Kidney (tissue), 13 donors: ENCODE measurements at regions not wholly inside any gene's neighbourhood (a gene's known extent, or its start where the extent isn't known, plus 50 kb on each side); places are given as distances from the start of the nearest gene placed in this dataset.

Experiments used
- DNase-seq, 5 donors: peaks; one replicate each; pipeline ENCODE4 v3.0.0-alpha.2; 2013 to 2020
- FAIRE-seq: peaks from 2 replicates; lab custom pipeline; 2012; peaks lifted over from hg19 to GRCh38; lab: Jason Lieb, UNC
- H3K27ac ChIP-seq, 2 donors: one replicate each; pipeline ENCODE4 v1.7.0; 2013; ENCODE audit warnings: low read depth in 2 of 2, low read length in 2 of 2, inconsistent platforms in 1 of 2
- H3K27me3 ChIP-seq: one replicate; pipeline ENCODE4 v1.7.1; 2013; ENCODE audit warnings: low read length, inconsistent platforms; ENCODE audit not compliant: control insufficient read depth, insufficient read depth
- H3K36me3 ChIP-seq, 3 donors: one replicate each; pipeline versions ENCODE4 v1.7.0 to v1.7.1; 2013; ENCODE audit warnings: low read length in 3 of 3, control low read depth in 1 of 3, inconsistent platforms in 1 of 3; ENCODE audit not compliant: insufficient read depth in 3 of 3, control insufficient read depth in 2 of 3
- H3K4me1 ChIP-seq, 3 donors: one replicate each; pipeline versions ENCODE4 v1.7.0 to v1.7.1; 2013; ENCODE audit warnings: low read length in 3 of 3, inconsistent platforms in 1 of 3, low read depth in 1 of 3; ENCODE audit not compliant: control insufficient read depth in 2 of 3, insufficient read depth in 2 of 3
- H3K4me3 ChIP-seq, 3 donors: one replicate each; pipeline versions ENCODE4 v1.7.0 to v1.8.1; 2013; ENCODE audit warnings: low read length in 3 of 3, control low read depth in 1 of 3, inconsistent platforms in 1 of 3
- H3K9ac ChIP-seq, 3 donors: one replicate each; pipeline versions ENCODE4 v1.7.0 to v1.7.1; 2013; ENCODE audit warnings: low read length in 3 of 3, control low read depth in 1 of 3, inconsistent platforms in 1 of 3
- H3K9me3 ChIP-seq, 3 donors: one replicate each; pipeline versions ENCODE4 v1.7.0 to v1.7.1; 2013; ENCODE audit warnings: low read length in 3 of 3, control low read depth in 1 of 3, inconsistent platforms in 1 of 3; ENCODE audit not compliant: control insufficient read depth in 2 of 3, insufficient read depth in 1 of 3
- intact Hi-C: fragments of 100-400 bp; cut with DNase I; formaldehyde crosslinking; loops from one replicate; pipeline ENCODE4 v1.11.1; 2022
- TF ChIP-seq, protein P1 (sequence below): IDR thresholded peaks from 3 replicates; pipeline ENCODE4 v1.5.1; 2012; ENCODE audit warnings: mild to moderate bottlenecking, moderate library complexity, borderline replicate concordance; ENCODE audit not compliant: insufficient read depth; ENCODE audit errors: extremely low read depth
- donor health status: control.
- donor health status: control.
- donor health status: control.
- donor health status: control.
- donor health status: control.
- donor health status: DM: yes; HTN: yes; CAD: no.
- donor health status: Normal renal cell carcinoma (clear cell type).

GRCh38 chr5:99940540-99940939 lies 594.6 kb upstream of the FAM174A start:
- DNase-seq (no peak), FAIRE-seq (no peak)
- no peaks in the 10 kb centered on the region for H3K9me3 ChIP-seq
- no peak overlapping the region for H3K4me3 ChIP-seq
- no peaks in the 10 kb centered on the region for H3K27me3 ChIP-seq
- TF ChIP-seq, protein P1, sequence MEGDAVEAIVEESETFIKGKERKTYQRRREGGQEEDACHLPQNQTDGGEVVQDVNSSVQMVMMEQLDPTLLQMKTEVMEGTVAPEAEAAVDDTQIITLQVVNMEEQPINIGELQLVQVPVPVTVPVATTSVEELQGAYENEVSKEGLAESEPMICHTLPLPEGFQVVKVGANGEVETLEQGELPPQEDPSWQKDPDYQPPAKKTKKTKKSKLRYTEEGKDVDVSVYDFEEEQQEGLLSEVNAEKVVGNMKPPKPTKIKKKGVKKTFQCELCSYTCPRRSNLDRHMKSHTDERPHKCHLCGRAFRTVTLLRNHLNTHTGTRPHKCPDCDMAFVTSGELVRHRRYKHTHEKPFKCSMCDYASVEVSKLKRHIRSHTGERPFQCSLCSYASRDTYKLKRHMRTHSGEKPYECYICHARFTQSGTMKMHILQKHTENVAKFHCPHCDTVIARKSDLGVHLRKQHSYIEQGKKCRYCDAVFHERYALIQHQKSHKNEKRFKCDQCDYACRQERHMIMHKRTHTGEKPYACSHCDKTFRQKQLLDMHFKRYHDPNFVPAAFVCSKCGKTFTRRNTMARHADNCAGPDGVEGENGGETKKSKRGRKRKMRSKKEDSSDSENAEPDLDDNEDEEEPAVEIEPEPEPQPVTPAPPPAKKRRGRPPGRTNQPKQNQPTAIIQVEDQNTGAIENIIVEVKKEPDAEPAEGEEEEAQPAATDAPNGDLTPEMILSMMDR, result no peak
- no peak overlapping the region for H3K27ac ChIP-seq
- intact Hi-C loops, result no loop called here
- no peaks in the 10 kb centered on the region for H3K4me1 ChIP-seq
- no peak overlapping the region for H3K9ac ChIP-seq
- no peaks in the 10 kb centered on the region for H3K36me3 ChIP-seq

DNA sequence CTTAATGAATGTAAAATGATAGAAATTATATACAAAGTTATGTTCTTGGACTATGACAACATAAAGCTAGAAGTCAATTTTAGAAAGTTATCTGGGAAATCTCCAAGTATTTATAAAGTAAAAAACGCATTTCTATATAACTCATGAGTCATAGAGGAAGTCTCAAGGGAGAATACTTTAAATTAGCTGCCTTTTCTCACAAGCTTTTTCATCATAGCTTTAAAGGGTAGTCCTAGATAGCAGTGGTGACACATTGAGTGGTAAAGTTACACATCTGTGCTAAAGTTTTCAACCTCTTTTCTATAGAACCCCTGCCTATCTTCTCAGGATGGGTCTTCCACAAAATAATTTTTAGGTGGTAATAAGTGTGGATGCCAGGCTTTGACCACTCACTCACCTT lies 598.3 kb upstream of the FAM174A start:
- FAIRE-seq, result no peak

GRCh38 chr5:99929806-99930135 lies 605.4 kb upstream of the FAM174A start:
- TF ChIP-seq, protein P1, result no peak
- intact Hi-C loops, result no loop called here

More for the DNA sequence above, 598.3 kb upstream of the FAM174A start:
- Histone ChIP-seq H3K4me3 (no peak overlapping the region), H3K27ac (no peak overlapping the region), H3K36me3 (no peaks in the 10 kb centered on the region), H3K27me3 (no peaks in the 10 kb centered on the region), H3K9ac (no peak overlapping the region), H3K9me3 (no peaks in the 10 kb centered on the region), H3K4me1 (no peaks in the 10 kb centered on the region)
- intact Hi-C loops, result no loop called here
- DNase-seq, result no peak
- TF ChIP-seq, protein P1, result no peak

More at GRCh38 chr5:99929806-99930135, 605.4 kb upstream of the FAM174A start:
- no peaks in the 10 kb centered on the region for H3K36me3 ChIP-seq
- H3K4me3 ChIP-seq, result no peak overlapping the region
- H3K27me3 ChIP-seq, result no peaks in the 10 kb centered on the region
- H3K9me3 ChIP-seq, result no peaks in the 10 kb centered on the region
- no peak overlapping the region for H3K27ac ChIP-seq
- FAIRE-seq, result no peak
- peak in 1 of 5 donors; percentile 36 for DNase-seq
- H3K4me1 ChIP-seq, result no peaks in the 10 kb centered on the region
- no peak overlapping the region for H3K9ac ChIP-seq
